GM12864 (cell line): ENCODE measurements at regions not wholly inside any gene's neighbourhood (a gene's known extent, or its start where the extent isn't known, plus 50 kb on each side); places are given as distances from the start of the nearest gene placed in this dataset.

Source experiments
- DNase-seq: peaks from one replicate; pipeline ENCODE4 v3.0.0-alpha.2; 2011; ENCODE audit warnings: low read depth
- H3K4me3 ChIP-seq: 2 replicates; pipeline ENCODE4 v1.5.1; 2011; ENCODE audit warnings: mild to moderate bottlenecking, low read depth, low read length, control low read depth
- CTCF ChIP-seq: IDR thresholded peaks from 2 replicates; pipeline ENCODE4 v1.5.1; 2011; ENCODE audit warnings: low read depth, mild to moderate bottlenecking, moderate library complexity, low read length, control low read depth, inconsistent platforms; ENCODE audit errors: missing control alignments

- H3K4me3 ChIP-seq, result no peak overlapping the region
- no peak for DNase-seq
- TF ChIP-seq CTCF, result no peak
Measured at GRCh38 chr3:107132674-107133073, 244.6 kb upstream of the CCDC54 start.

- DNase-seq, result no peak
- TF ChIP-seq CTCF, result no peak
- no peak overlapping the region for H3K4me3 ChIP-seq
Measured at GRCh38 chr3:107133891-107134290, 243.3 kb upstream of the CCDC54 start.

GRCh38 chr3:107142171-107142570, 235.1 kb upstream of the CCDC54 start:
- no peak for DNase-seq
- no peak for TF ChIP-seq CTCF
- no peak overlapping the region for H3K4me3 ChIP-seq

- no peak for DNase-seq
- no peak for TF ChIP-seq CTCF
- H3K4me3 ChIP-seq, result no peak overlapping the region
Measured at GRCh38 chr3:107142786-107143575, 234.3 kb upstream of the CCDC54 start.

GRCh38 chr3:107150675-107151074, 226.6 kb upstream of the CCDC54 start:
- no peak overlapping the region for H3K4me3 ChIP-seq
- no peak for DNase-seq
- TF ChIP-seq CTCF, result no peak

GRCh38 chr3:107153981-107154380, 223.3 kb upstream of the CCDC54 start:
- H3K4me3 ChIP-seq, result no peak overlapping the region
- no peak for DNase-seq
- TF ChIP-seq CTCF, result no peak

- TF ChIP-seq CTCF, result no peak
- no peak overlapping the region for H3K4me3 ChIP-seq
- DNase-seq, result no peak
Measured at GRCh38 chr3:107172411-107172810, 204.8 kb upstream of the CCDC54 start.
